ENCODE measurements at regions not wholly inside any gene's neighbourhood (a gene's known extent, or its start where the extent isn't known, plus 50 kb on each side); places are given as distances from the start of the nearest gene placed in this dataset.

DNA sequence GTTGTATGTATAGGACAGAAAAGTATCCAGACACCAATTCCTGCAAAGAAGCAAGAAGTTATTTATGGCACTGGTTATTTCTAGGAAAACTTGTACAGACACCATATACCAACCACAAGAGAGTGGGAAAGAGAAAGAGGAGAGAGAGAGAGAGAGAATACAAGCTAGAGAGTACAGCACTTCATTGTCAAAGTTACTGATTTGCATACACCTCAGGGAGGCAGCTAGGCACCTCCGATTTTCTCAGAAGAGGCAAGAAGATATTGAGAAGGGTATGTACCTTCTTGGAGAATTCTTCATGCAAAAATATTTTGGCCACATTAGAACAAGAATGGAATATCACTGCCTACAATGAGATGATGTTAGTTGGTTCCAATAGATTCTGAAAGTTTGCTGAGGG is 333.9 kb upstream of the PIK3C3 start:
- ChIA-PET CTCF (no interaction called here), POLR2A (ENCODE audit: low non-redundant PET) (no interaction called here)
- no peak for DNase-seq (ENCODE audit: low spot score)
- TF ChIP-seq, protein P1, sequence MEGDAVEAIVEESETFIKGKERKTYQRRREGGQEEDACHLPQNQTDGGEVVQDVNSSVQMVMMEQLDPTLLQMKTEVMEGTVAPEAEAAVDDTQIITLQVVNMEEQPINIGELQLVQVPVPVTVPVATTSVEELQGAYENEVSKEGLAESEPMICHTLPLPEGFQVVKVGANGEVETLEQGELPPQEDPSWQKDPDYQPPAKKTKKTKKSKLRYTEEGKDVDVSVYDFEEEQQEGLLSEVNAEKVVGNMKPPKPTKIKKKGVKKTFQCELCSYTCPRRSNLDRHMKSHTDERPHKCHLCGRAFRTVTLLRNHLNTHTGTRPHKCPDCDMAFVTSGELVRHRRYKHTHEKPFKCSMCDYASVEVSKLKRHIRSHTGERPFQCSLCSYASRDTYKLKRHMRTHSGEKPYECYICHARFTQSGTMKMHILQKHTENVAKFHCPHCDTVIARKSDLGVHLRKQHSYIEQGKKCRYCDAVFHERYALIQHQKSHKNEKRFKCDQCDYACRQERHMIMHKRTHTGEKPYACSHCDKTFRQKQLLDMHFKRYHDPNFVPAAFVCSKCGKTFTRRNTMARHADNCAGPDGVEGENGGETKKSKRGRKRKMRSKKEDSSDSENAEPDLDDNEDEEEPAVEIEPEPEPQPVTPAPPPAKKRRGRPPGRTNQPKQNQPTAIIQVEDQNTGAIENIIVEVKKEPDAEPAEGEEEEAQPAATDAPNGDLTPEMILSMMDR (conservative IDR thresholded peaks at IDR 0.05; ENCODE audit: low read depth) = no peak
- no peak overlapping the region for H3K27ac ChIP-seq

DNA sequence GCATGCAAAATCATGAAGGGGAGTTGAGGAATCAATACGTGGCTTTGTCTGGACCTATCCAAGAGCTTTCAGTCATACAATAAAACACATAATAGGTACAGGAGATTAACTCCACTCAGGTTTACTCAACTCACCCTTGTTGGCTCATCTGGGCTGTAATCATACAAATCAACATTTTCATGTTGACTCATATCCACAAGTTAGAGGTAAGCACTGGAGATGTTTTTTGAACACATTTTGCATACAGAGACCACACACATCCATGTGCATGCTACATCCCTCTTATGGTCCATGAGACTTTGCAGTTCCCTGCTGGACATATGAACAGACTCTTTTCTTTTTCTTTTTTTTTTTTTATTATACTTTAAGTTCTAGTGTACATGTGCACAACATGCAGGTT is 336.9 kb upstream of the PIK3C3 start:
- no peak overlapping the region for H3K27ac ChIP-seq
- TF ChIP-seq, protein P1 (conservative IDR thresholded peaks at IDR 0.05; ENCODE audit: low read depth) = no peak
- DNase-seq (ENCODE audit: low spot score) = no peak
- CTCF ChIA-PET = no interaction called here
- POLR2A ChIA-PET (ENCODE audit: low non-redundant PET) = no interaction called here

DNA sequence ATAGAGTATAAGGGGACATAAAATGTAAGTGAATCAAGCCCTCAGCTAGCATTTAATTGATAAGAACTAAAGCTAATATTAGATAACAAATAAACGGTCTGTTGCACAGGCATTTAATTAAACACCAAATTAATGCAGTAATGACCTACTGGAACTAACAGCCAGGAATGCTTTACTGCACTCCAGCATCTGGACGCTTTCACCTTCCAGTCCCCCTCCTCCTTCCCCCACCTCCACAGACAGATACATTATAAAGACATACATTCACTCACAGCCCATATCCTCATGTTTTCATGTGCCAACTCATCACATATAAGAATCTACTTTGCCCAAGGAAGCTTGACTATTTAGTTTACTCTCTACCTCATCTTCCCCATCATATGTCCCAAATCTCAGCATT is 337.4 kb upstream of the PIK3C3 start:
- CTCF ChIA-PET = no interaction called here

DNA sequence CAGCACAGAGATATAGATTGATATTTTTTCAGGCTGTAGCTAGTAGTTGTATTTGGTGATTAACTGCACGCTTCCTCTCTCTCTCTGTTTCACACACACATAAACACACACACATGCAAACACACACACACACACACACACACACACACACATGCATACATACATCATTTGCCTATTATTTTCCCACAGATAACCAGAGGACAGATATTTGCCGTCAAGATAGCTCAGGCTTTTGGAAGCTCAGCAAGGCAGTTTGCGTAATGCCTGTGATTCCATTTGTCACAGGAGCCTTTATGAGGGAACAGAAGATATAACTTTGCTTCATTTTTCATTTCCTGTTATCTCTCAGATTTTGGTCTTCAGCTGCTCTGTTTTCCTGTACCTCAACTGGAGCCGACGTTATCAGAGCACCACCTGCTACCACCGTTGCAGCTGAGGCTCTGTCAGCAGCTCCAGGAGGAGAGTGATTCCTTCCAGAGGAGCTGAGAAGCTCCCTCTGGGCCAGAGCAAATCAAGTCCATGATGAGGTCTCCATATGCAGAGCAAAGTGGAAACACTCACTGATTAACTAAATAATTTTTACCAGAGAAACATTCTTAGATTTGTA is 341.9 kb upstream of the PIK3C3 start:
- POLR2A ChIA-PET (ENCODE audit: low non-redundant PET) = no interaction called here
- CTCF ChIA-PET = no interaction called here
- H3K27ac ChIP-seq = no peak overlapping the region
- TF ChIP-seq, protein P1 (conservative IDR thresholded peaks at IDR 0.05; ENCODE audit: low read depth) = no peak
- DNase-seq (ENCODE audit: low spot score) = no peak

More for the DNA sequence above, 337.4 kb upstream of the PIK3C3 start:
- no peak overlapping the region for H3K27ac ChIP-seq
- no peak for DNase-seq (ENCODE audit: low spot score)
- TF ChIP-seq, protein P1 (conservative IDR thresholded peaks at IDR 0.05; ENCODE audit: low read depth) = no peak
- POLR2A ChIA-PET (ENCODE audit: low non-redundant PET) = no interaction called here

DNA sequence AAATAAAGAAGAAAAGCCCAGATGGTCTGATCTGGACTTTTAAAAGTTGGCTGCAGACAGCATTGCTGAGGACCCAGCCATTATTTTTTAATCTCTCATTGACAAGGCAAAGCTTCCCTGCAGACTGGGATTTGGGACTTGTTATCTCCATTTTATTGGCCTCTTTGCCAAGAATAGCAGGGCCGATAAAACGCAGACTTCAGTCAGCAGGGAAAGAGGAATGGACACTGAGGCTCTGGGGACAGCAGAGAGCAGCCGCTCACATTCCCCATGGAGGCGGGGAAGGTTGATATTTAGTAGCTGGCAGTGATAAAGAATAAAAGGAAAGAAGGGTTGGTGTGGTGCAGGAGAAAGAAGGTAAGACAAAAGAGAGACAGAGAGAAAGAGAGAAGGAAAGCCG is 350.1 kb upstream of the PIK3C3 start:
- ChIA-PET POLR2A (ENCODE audit: low non-redundant PET) (no interaction called here), CTCF (no interaction called here)
- TF ChIP-seq, protein P1 (conservative IDR thresholded peaks at IDR 0.05; ENCODE audit: low read depth) = no peak
- H3K27ac ChIP-seq = no peak overlapping the region
- DNase-seq (ENCODE audit: low spot score) = no peak

DNA sequence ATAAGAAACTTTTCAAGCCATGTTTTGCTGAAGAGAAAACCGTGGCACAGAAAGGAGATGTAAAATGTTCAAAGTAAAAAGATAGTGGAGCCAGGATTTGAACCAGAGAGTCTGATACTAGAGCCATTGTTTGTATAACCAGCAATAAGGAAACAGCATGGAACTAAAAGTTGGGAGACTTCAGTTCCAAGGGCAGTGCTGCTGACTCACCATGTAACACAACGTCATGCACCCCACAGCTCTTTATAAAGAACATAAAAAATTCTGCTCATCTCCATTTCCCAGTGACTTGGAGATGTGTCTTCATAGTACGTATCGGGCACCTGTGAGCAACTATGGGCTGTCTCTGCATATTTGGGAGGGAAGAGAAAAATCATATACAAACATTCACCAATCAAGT is 353.0 kb upstream of the PIK3C3 start:
- H3K27ac ChIP-seq = no peak overlapping the region
- no peak for DNase-seq (ENCODE audit: low spot score)
- CTCF ChIA-PET = no interaction called here
- POLR2A ChIA-PET (ENCODE audit: low non-redundant PET) = no interaction called here
- TF ChIP-seq, protein P1 (conservative IDR thresholded peaks at IDR 0.05; ENCODE audit: low read depth) = no peak

Data from RWPE1 (cell line).